GM12878 (cell line): ENCODE measurements at regions not wholly inside any gene's neighbourhood (a gene's known extent, or its start where the extent isn't known, plus 50 kb on each side); places are given as distances from the start of the nearest gene placed in this dataset.

Experiments
- ATAC-seq: fragments of 200-7000 bp; cut with Tn5 transposase; 3 replicates; pipeline ENCODE4 v1.9.1; 2020; ENCODE audit warnings: mild to moderate bottlenecking, moderate library complexity
- BruUV-seq: library from RNA; stranded (reverse); fragments of 400-500 nt; replicated peaks from 2 replicates; lab custom pipeline; 2021; lab: Mats Ljungman, UMichigan
- CTCF ChIA-PET: fragments of 300-600 bp; sonication (Branson Sonifier 250); formaldehyde crosslinking; extraction: SDS; loops from one replicate; lab custom pipeline; 2021; ENCODE audit warnings: inconsistent platforms; lab: Yijun Ruan, JAX
- POLR2A ChIA-PET: fragments of 350-600 bp; formaldehyde crosslinking; extraction: SDS; loops from one replicate; lab custom pipeline; 2021; ENCODE audit warnings: inconsistent platforms; lab: Charles Lee
- RAD21 ChIA-PET: fragments of 300-600 bp; sonication (Branson Sonifier 250); formaldehyde crosslinking; loops from one replicate; lab custom pipeline; 2023; ENCODE audit warnings: antibody characterized with exemption; ENCODE audit not compliant: unreplicated experiment; lab: Charles Lee
- SMC1A ChIA-PET: fragments of 300-600 bp; sonication (Branson Sonifier 250); formaldehyde crosslinking; loops from one replicate; lab custom pipeline; 2023; ENCODE audit not compliant: unreplicated experiment, uncharacterized antibody; lab: Charles Lee
- DNase-seq: peaks from one replicate; pipeline ENCODE4 v3.0.0-alpha.2; 2011; ENCODE audit warnings: low read depth, low spot score
- FAIRE-seq: peaks from 3 replicates; lab custom pipeline; 2011; peaks lifted over from hg19 to GRCh38; lab: Jason Lieb, UNC
- H2AFZ ChIP-seq: 2 replicates; pipeline ENCODE4 v1.6.0; 2011; ENCODE audit warnings: low read depth, low read length, control low read depth; ENCODE audit not compliant: control insufficient read depth
- H3K27ac ChIP-seq: 2 replicates; pipeline ENCODE4 v1.5.1; 2011; ENCODE audit warnings: control low read depth; ENCODE audit not compliant: control insufficient read depth, insufficient read depth
- H3K27me3 ChIP-seq, 2 experiments: replicated peaks in 1 of 2; 2 replicates each; pipeline versions ENCODE4 v1.6.0 to v1.6.1; 2011; ENCODE audit warnings: low read length in 1 of 2; ENCODE audit not compliant: control insufficient read depth in 2 of 2, insufficient read depth in 2 of 2
- H3K36me3 ChIP-seq, 2 experiments: 2 replicates each; pipeline ENCODE4 v1.5.1; 2011; ENCODE audit warnings: low read length in 1 of 2; ENCODE audit not compliant: control insufficient read depth in 2 of 2, insufficient read depth in 2 of 2
- H3K4me1 ChIP-seq: 2 replicates; pipeline ENCODE4 v1.6.1; 2011; ENCODE audit warnings: mild to moderate bottlenecking, low read length, moderate library complexity, mixed read lengths; ENCODE audit not compliant: control insufficient read depth, insufficient read depth
- H3K4me2 ChIP-seq: 2 replicates; pipeline ENCODE4 v1.6.0; 2011; ENCODE audit warnings: control low read depth; ENCODE audit not compliant: control insufficient read depth, insufficient read depth
- H3K4me3 ChIP-seq: fragments of 200-600 bp; sonication (generic); 2 replicates; pipeline ENCODE4 v1.5.1; 2016
- H3K79me2 ChIP-seq: 2 replicates; pipeline ENCODE4 v1.6.0; 2011; ENCODE audit warnings: low read length; ENCODE audit not compliant: control insufficient read depth, insufficient read depth
- H3K9ac ChIP-seq: 2 replicates; pipeline ENCODE4 v1.8.0; 2011; ENCODE audit warnings: low read length, control low read depth, mixed read lengths; ENCODE audit not compliant: control insufficient read depth, insufficient read depth
- H3K9me3 ChIP-seq: replicated peaks from 3 replicates; pipeline ENCODE4 v1.5.1; 2011; ENCODE audit warnings: mild to moderate bottlenecking, low read length; ENCODE audit not compliant: control insufficient read depth, insufficient read depth
- H4K20me1 ChIP-seq: 2 replicates; pipeline ENCODE4 v1.6.0; 2011; ENCODE audit not compliant: control insufficient read depth, insufficient read depth
- EP300 ChIP-seq, 2 experiments: fragments of 150-350 bp in 1 of 2; IDR thresholded peaks; 2 replicates each; pipeline ENCODE4 v1.6.1; 2011 to 2012; ENCODE audit warnings: low read depth in 2 of 2, low read length in 2 of 2, borderline replicate concordance in 1 of 2, improper control_type of control experiment in 1 of 2, inconsistent platforms in 1 of 2; ENCODE audit not compliant: control insufficient read depth in 1 of 2
- FOXK2 ChIP-seq: fragments of 450-650 bp; IDR thresholded peaks from 2 replicates; pipeline ENCODE4 v1.6.1; 2017; ENCODE audit warnings: mild to moderate bottlenecking, moderate library complexity
- HDAC6 ChIP-seq: fragments of 200-600 bp; sonication (generic); IDR thresholded peaks from one replicate; pipeline ENCODE4 v1.8.0; 2017; ENCODE audit warnings: antibody characterized with exemption; ENCODE audit not compliant: unreplicated experiment
- JUNB ChIP-seq: IDR thresholded peaks from 2 replicates; pipeline ENCODE4 v1.6.1; 2016; ENCODE audit warnings: antibody characterized with exemption, mild to moderate bottlenecking
- PAX5 ChIP-seq: IDR thresholded peaks from 2 replicates; pipeline ENCODE4 v1.6.1; 2011; ENCODE audit warnings: low read depth, low read length, borderline replicate concordance
- PML ChIP-seq: IDR thresholded peaks from 2 replicates; pipeline ENCODE4 v1.6.1; 2012; ENCODE audit warnings: low read length, inconsistent platforms
- RBBP5 ChIP-seq: fragments of 200-600 bp; sonication (generic); conservative IDR thresholded peaks from 2 replicates; pipeline ENCODE4 v1.6.1; 2016
- SMAD1 ChIP-seq: fragments of 450-650 bp; IDR thresholded peaks from 2 replicates; pipeline ENCODE4 v1.6.1; 2018; ENCODE audit warnings: mild to moderate bottlenecking, low read depth; ENCODE audit not compliant: partially characterized antibody
- SMARCA5 ChIP-seq: fragments of 450-650 bp; IDR thresholded peaks from 2 replicates; pipeline ENCODE4 v1.6.1; 2017; ENCODE audit warnings: mild to moderate bottlenecking
- ZNF274 ChIP-seq: IDR thresholded peaks from one replicate; pipeline ENCODE4 v1.8.0; 2011; ENCODE audit not compliant: insufficient read length, insufficient read depth
- WGBS: methylation state at CpG from one replicate; pipeline ENCODE4 v1.1.6; 2016; ENCODE audit warnings: low lambda C conversion rate; ENCODE audit not compliant: insufficient replicate concordance, insufficient coverage; ENCODE audit errors: missing lambda C conversion rate; 5-methylcytosine and 5-hydroxymethylcytosine counted together
- in situ Hi-C: fragments of 300-500 bp; cut with MboI; formaldehyde crosslinking; loops from 9 replicates; pipeline ENCODE4 v1.14.3; 2018; ENCODE audit warnings: mixed read lengths
- intact Hi-C: fragments of 100-400 bp; cut with micrococcal nuclease; formaldehyde crosslinking; loops from one replicate; pipeline ENCODE4 v1.14.2; 2022; ENCODE audit not compliant: unreplicated experiment
- TF ChIP-seq, protein P1 (sequence below): fragments of 450-650 bp; IDR thresholded peaks from 2 replicates; pipeline ENCODE4 v1.6.1; 2018; ENCODE audit warnings: borderline replicate concordance, mild to moderate bottlenecking; ENCODE audit not compliant: partially characterized antibody
- TF ChIP-seq, protein P2 (sequence below): fragments of 450-650 bp; IDR thresholded peaks from 2 replicates; pipeline ENCODE4 v1.6.1; 2018; ENCODE audit warnings: mild to moderate bottlenecking, low read depth, moderate library complexity; ENCODE audit not compliant: partially characterized antibody
- TF ChIP-seq, protein P3 (sequence below): fragments of 450-650 bp; IDR thresholded peaks from 2 replicates; pipeline ENCODE4 v1.6.1; 2016; ENCODE audit warnings: mild to moderate bottlenecking
- TF ChIP-seq, protein P4 (sequence below): fragments of 450-650 bp; conservative IDR thresholded peaks from 2 replicates; pipeline ENCODE4 v1.6.1; 2017; ENCODE audit warnings: mild to moderate bottlenecking, moderate library complexity
- TF ChIP-seq, protein P5 (sequence below): fragments of 450-650 bp; IDR thresholded peaks from 2 replicates; pipeline ENCODE4 v1.6.1; 2014; ENCODE audit warnings: mild to moderate bottlenecking

DNA sequence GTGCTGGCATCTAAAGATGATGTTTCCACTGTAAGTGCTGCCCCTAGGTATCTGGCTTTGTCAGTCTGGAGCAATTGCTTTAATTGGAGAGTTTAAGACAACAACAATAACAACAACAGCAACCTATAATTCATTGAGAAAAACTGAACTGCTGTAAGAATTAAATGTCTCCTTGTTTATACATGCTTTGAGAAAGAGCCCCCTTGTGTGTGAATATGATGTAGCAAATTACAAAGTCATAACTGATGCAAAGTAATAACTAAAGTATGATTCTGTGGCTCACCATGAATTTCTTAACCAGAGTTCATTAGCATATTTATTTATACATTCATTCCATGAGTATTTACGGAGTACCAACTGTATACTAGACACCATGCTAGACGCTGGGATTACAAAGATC is 59.2 kb upstream of the PRIMA1 start:
- FAIRE-seq (no peak), ATAC-seq (no peak), DNase-seq (no peak)
- peaks cover 0 to 4% of the 10 kb centered on the region in 2 experiments; a peak in 3 of 4 replicates for H3K27me3 ChIP-seq
- H3K79me2 ChIP-seq: no peaks in the 10 kb centered on the region
- H3K4me2 ChIP-seq: no peak overlapping the region
- no peaks in the 10 kb centered on the region for H3K4me1 ChIP-seq
- 2% methylated on average over 2 of the region's 2 CpGs for WGBS
- H3K36me3 ChIP-seq: no peaks in the 10 kb centered on the region
- intact Hi-C loops: no loop called here
- no peak overlapping the region for H3K27ac ChIP-seq
- no peak overlapping the region for H3K4me3 ChIP-seq
- H4K20me1 ChIP-seq: no peaks in the 10 kb centered on the region
- no peaks in the 10 kb centered on the region for H3K9me3 ChIP-seq
- BruUV-seq: no TSS peak
- no peak overlapping the region for H3K9ac ChIP-seq
- in situ Hi-C loops: no loop called here
- ChIA-PET RAD21 (no interaction called here), SMC1A (no interaction called here), POLR2A (no interaction called here), CTCF (no interaction called here)
- H2AFZ ChIP-seq: no peak overlapping the region
- TF ChIP-seq SMARCA5 (no peak), FOXK2 (no peak), SMAD1 (no peak), RBBP5 (no peak), EP300 (IDR thresholded peaks at IDR 0.05; ENCODE audit: borderline replicate concordance in 1 of 2, control insufficient read depth in 1 of 2, low read depth in 2 of 2, low read length in 2 of 2) (no peak), PAX5 (no peak), ZNF274 (no peak), JUNB (no peak), HDAC6 (no peak), PML (no peak)
- TF ChIP-seq, protein P1, sequence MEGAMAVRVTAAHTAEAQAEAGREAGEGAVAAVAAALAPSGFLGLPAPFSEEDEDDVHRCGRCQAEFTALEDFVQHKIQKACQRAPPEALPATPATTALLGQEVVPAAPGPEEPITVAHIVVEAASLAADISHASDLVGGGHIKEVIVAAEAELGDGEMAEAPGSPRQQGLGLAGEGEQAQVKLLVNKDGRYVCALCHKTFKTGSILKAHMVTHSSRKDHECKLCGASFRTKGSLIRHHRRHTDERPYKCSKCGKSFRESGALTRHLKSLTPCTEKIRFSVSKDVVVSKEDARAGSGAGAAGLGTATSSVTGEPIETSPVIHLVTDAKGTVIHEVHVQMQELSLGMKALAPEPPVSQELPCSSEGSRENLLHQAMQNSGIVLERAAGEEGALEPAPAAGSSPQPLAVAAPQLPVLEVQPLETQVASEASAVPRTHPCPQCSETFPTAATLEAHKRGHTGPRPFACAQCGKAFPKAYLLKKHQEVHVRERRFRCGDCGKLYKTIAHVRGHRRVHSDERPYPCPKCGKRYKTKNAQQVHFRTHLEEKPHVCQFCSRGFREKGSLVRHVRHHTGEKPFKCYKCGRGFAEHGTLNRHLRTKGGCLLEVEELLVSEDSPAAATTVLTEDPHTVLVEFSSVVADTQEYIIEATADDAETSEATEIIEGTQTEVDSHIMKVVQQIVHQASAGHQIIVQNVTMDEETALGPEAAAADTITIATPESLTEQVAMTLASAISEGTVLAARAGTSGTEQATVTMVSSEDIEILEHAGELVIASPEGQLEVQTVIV: no peak
- TF ChIP-seq, protein P2, sequence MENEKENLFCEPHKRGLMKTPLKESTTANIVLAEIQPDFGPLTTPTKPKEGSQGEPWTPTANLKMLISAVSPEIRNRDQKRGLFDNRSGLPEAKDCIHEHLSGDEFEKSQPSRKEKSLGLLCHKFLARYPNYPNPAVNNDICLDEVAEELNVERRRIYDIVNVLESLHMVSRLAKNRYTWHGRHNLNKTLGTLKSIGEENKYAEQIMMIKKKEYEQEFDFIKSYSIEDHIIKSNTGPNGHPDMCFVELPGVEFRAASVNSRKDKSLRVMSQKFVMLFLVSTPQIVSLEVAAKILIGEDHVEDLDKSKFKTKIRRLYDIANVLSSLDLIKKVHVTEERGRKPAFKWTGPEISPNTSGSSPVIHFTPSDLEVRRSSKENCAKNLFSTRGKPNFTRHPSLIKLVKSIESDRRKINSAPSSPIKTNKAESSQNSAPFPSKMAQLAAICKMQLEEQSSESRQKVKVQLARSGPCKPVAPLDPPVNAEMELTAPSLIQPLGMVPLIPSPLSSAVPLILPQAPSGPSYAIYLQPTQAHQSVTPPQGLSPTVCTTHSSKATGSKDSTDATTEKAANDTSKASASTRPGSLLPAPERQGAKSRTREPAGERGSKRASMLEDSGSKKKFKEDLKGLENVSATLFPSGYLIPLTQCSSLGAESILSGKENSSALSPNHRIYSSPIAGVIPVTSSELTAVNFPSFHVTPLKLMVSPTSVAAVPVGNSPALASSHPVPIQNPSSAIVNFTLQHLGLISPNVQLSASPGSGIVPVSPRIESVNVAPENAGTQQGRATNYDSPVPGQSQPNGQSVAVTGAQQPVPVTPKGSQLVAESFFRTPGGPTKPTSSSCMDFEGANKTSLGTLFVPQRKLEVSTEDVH: no peak
- TF ChIP-seq, protein P3, sequence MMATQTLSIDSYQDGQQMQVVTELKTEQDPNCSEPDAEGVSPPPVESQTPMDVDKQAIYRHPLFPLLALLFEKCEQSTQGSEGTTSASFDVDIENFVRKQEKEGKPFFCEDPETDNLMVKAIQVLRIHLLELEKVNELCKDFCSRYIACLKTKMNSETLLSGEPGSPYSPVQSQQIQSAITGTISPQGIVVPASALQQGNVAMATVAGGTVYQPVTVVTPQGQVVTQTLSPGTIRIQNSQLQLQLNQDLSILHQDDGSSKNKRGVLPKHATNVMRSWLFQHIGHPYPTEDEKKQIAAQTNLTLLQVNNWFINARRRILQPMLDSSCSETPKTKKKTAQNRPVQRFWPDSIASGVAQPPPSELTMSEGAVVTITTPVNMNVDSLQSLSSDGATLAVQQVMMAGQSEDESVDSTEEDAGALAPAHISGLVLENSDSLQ: no peak
- TF ChIP-seq, protein P4, sequence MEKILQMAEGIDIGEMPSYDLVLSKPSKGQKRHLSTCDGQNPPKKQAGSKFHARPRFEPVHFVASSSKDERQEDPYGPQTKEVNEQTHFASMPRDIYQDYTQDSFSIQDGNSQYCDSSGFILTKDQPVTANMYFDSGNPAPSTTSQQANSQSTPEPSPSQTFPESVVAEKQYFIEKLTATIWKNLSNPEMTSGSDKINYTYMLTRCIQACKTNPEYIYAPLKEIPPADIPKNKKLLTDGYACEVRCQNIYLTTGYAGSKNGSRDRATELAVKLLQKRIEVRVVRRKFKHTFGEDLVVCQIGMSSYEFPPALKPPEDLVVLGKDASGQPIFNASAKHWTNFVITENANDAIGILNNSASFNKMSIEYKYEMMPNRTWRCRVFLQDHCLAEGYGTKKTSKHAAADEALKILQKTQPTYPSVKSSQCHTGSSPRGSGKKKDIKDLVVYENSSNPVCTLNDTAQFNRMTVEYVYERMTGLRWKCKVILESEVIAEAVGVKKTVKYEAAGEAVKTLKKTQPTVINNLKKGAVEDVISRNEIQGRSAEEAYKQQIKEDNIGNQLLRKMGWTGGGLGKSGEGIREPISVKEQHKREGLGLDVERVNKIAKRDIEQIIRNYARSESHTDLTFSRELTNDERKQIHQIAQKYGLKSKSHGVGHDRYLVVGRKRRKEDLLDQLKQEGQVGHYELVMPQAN: no peak
- TF ChIP-seq, protein P5, sequence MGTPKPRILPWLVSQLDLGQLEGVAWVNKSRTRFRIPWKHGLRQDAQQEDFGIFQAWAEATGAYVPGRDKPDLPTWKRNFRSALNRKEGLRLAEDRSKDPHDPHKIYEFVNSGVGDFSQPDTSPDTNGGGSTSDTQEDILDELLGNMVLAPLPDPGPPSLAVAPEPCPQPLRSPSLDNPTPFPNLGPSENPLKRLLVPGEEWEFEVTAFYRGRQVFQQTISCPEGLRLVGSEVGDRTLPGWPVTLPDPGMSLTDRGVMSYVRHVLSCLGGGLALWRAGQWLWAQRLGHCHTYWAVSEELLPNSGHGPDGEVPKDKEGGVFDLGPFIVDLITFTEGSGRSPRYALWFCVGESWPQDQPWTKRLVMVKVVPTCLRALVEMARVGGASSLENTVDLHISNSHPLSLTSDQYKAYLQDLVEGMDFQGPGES: no peak
